ENCODE measurements at regions not wholly inside any gene's neighbourhood (a gene's known extent, or its start where the extent isn't known, plus 50 kb on each side); places are given as distances from the start of the nearest gene placed in this dataset.

GRCh38 chr12:24307716-24308335, 358.4 kb upstream of the SOX5 start:
- no peak for DNase-seq (ENCODE audit: low read depth, low spot score)
- Histone ChIP-seq H3K36me3 (ENCODE audit: control insufficient read depth, insufficient read depth, low read length) (no peaks in the 10 kb centered on the region), H3K9me3 (ENCODE audit: control insufficient read depth, insufficient read depth, low read depth, low read length) (no peaks in the 10 kb centered on the region), H3K27me3 (ENCODE audit: control insufficient read depth, insufficient read depth, low read length) (no peaks in the 10 kb centered on the region), H3K27ac (ENCODE audit: low read length) (no peak overlapping the region), H3K4me3 (ENCODE audit: low read depth in 2 of 2, low read length in 2 of 2) (no peak overlapping the region), H3K4me1 (ENCODE audit: control insufficient read depth, insufficient read depth, low read length) (no peaks in the 10 kb centered on the region)
- no peak for ATAC-seq
- TF ChIP-seq POLR2AphosphoS5 (IDR thresholded peaks at IDR 0.05; ENCODE audit: low read depth, low read length) (no peak), CTCF (IDR thresholded peaks at IDR 0.05) (no peak), TCF7L2 (IDR thresholded peaks at IDR 0.05; ENCODE audit: low read depth, low read length) (no peak), REST (IDR thresholded peaks at IDR 0.05; ENCODE audit: insufficient read depth in 1 of 2, low read depth in 2 of 2, low read length in 1 of 2) (no peak), SIN3A (IDR thresholded peaks at IDR 0.05; ENCODE audit: borderline replicate concordance, insufficient read depth, low read depth, low read length) (no peak)
- no TSS peak for BruUV-seq (replicated peaks)
- intact Hi-C loops (cut with micrococcal nuclease; ENCODE audit: unreplicated experiment): no loop called here
- in situ Hi-C loops (cut with HindIII; ENCODE audit: low pct_unique_long_range_greater_than_20kb, low sequenced_read_pairs): no loop called here
- CTCF ChIA-PET: no interaction called here
- POLR2A ChIA-PET: no interaction called here

GRCh38 chr12:24307153-24307552, 357.7 kb upstream of the SOX5 start:
- no TSS peak for BruUV-seq (replicated peaks)
- H3K9me3 ChIP-seq (ENCODE audit: control insufficient read depth, insufficient read depth, low read depth, low read length): no peaks in the 10 kb centered on the region
- no peak overlapping the region for H3K27ac ChIP-seq (ENCODE audit: low read length)
- POLR2A ChIA-PET: no interaction called here
- no peaks in the 10 kb centered on the region for H3K4me1 ChIP-seq (ENCODE audit: control insufficient read depth, insufficient read depth, low read length)
- TF ChIP-seq CTCF (IDR thresholded peaks at IDR 0.05) (no peak), POLR2AphosphoS5 (IDR thresholded peaks at IDR 0.05; ENCODE audit: low read depth, low read length) (no peak)
- CTCF ChIA-PET: no interaction called here
- in situ Hi-C loops (cut with HindIII; ENCODE audit: low pct_unique_long_range_greater_than_20kb, low sequenced_read_pairs): no loop called here
- intact Hi-C loops (cut with micrococcal nuclease; ENCODE audit: unreplicated experiment): no loop called here
- ATAC-seq: no peak
- H3K4me3 ChIP-seq (ENCODE audit: low read depth in 2 of 2, low read length in 2 of 2): no peak overlapping the region
- no peak for DNase-seq (ENCODE audit: low read depth, low spot score)
- H3K36me3 ChIP-seq (ENCODE audit: control insufficient read depth, insufficient read depth, low read length): no peaks in the 10 kb centered on the region
- H3K27me3 ChIP-seq (ENCODE audit: control insufficient read depth, insufficient read depth, low read length): no peaks in the 10 kb centered on the region

All from Panc1 (cell line).